Spleen (tissue), 7 donors: ENCODE measurements at regions not wholly inside any gene's neighbourhood (a gene's known extent, or its start where the extent isn't known, plus 50 kb on each side); places are given as distances from the start of the nearest gene placed in this dataset.

ENCODE experiments used
- POLR2A ChIP-seq, 3 donors: fragments of 450-650 bp; IDR thresholded peaks; one replicate each; pipeline ENCODE4 v1.5.1; 2017; ENCODE audit warnings: antibody characterized with exemption in 3 of 3, mild to moderate bottlenecking in 1 of 3
- POLR2AphosphoS5 ChIP-seq, 3 donors: sonication (generic); formaldehyde crosslinking; IDR thresholded peaks; one replicate each; pipeline ENCODE4 v1.5.1; 2017; ENCODE audit warnings: antibody characterized with exemption in 3 of 3
- TF ChIP-seq, protein P1 (sequence below), 11 experiments: fragments of 200-600 bp in 7 of 11; fragments of 450-650 bp in 4 of 11; sonication (generic) in 4 of 11; IDR thresholded peaks in 8 of 11; conservative IDR thresholded peaks in 3 of 11; 1 replicate in 7 of 11; 2 replicates in 4 of 11; pipeline versions ENCODE4 v1.4.0 to v1.8.0; 2016 to 2021; ENCODE audit warnings: antibody characterized with exemption in 11 of 11, inconsistent platforms in 4 of 11, mild to moderate bottlenecking in 1 of 11
- donor health status: DM: no; HTN: no; CAD: no; lungs with moderate emphysema.
- donor health status: DM: no; HTN: no; CAD: no.
- donor health status: DM: no; HTN: no; CAD: no.

GRCh38 chr12:115455268-115455681, 771.3 kb upstream of the TBX3 start:
- TF ChIP-seq, protein P1, sequence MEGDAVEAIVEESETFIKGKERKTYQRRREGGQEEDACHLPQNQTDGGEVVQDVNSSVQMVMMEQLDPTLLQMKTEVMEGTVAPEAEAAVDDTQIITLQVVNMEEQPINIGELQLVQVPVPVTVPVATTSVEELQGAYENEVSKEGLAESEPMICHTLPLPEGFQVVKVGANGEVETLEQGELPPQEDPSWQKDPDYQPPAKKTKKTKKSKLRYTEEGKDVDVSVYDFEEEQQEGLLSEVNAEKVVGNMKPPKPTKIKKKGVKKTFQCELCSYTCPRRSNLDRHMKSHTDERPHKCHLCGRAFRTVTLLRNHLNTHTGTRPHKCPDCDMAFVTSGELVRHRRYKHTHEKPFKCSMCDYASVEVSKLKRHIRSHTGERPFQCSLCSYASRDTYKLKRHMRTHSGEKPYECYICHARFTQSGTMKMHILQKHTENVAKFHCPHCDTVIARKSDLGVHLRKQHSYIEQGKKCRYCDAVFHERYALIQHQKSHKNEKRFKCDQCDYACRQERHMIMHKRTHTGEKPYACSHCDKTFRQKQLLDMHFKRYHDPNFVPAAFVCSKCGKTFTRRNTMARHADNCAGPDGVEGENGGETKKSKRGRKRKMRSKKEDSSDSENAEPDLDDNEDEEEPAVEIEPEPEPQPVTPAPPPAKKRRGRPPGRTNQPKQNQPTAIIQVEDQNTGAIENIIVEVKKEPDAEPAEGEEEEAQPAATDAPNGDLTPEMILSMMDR (IDR thresholded peaks at IDR 0.05 in 8 of 11, conservative IDR thresholded peaks at IDR 0.05 in 3 of 11), result no peak
- TF ChIP-seq POLR2A (IDR thresholded peaks at IDR 0.05), result no peak
- TF ChIP-seq POLR2AphosphoS5 (IDR thresholded peaks at IDR 0.05), result no peak
